Lower lobe of right lung (tissue), 2 donors: ENCODE measurements at regions not wholly inside any gene's neighbourhood (a gene's known extent, or its start where the extent isn't known, plus 50 kb on each side); places are given as distances from the start of the nearest gene placed in this dataset.

Experiments used
- ATAC-seq, 2 donors: fragments of 200-7000 bp; cut with Tn5 transposase; one replicate each; pipeline ENCODE4 v1.9.1; 2020 to 2022; ENCODE audit warnings: mild to moderate bottlenecking in 2 of 2, moderate library complexity in 2 of 2
- DNase-seq: peaks from one replicate; pipeline ENCODE4 v3.0.0-alpha.2; 2020
- H3K27ac ChIP-seq: fragments of 200-600 bp; one replicate; pipeline ENCODE4 v1.8.0; 2022
- H3K27me3 ChIP-seq: fragments of 200-600 bp; one replicate; pipeline ENCODE4 v1.8.0; 2022; ENCODE audit warnings: low read depth
- H3K36me3 ChIP-seq: fragments of 200-600 bp; one replicate; pipeline ENCODE4 v1.8.0; 2022; ENCODE audit warnings: mild to moderate bottlenecking
- H3K4me1 ChIP-seq: fragments of 200-600 bp; one replicate; pipeline ENCODE4 v1.8.0; 2022
- H3K4me3 ChIP-seq: fragments of 200-600 bp; one replicate; pipeline ENCODE4 v1.8.0; 2022; ENCODE audit warnings: mild to moderate bottlenecking
- H3K9me3 ChIP-seq: fragments of 200-600 bp; one replicate; pipeline ENCODE4 v1.8.0; 2022
- CTCF ChIP-seq: fragments of 200-600 bp; IDR thresholded peaks from one replicate; pipeline ENCODE4 v1.8.0; 2022; ENCODE audit warnings: antibody characterized with exemption, mild to moderate bottlenecking
- intact Hi-C: fragments of 100-400 bp; cut with DNase I; formaldehyde crosslinking; loops from one replicate; pipeline ENCODE4 v1.11.0; 2022
- donor health status: DM: no; HTN: yes; CAD: no; lungs with severe emphysema.

DNA sequence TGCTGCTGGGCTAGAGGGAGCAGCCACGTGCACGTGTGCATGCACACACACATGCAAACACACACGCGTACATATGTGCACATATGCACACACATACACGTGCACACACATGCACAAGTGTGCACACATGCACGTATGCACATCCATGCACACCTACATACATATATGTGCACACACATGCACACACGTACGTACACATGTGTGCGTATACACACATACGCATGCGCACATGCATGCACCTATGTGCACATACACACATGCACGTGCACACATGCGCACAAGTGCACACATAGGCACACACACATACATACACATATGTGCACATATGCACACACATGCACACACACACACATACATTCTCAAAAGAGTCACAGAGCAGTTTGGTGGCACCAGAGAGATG is 85.9 kb upstream of the SLC25A33 start:
- Histone ChIP-seq H3K27ac (no peak overlapping the region), H3K4me3 (no peak overlapping the region), H3K27me3 (no peaks in the 10 kb centered on the region), H3K9me3 (no peaks in the 10 kb centered on the region), H3K4me1 (no peaks in the 10 kb centered on the region), H3K36me3 (no peaks in the 10 kb centered on the region)
- ATAC-seq (no peak), DNase-seq (no peak)
- no peak for TF ChIP-seq CTCF
- intact Hi-C loops: loop anchor here (10.0 kb wide), 1 partner anchor 169 kb away; no protein-coding TSS in a partner anchor

GRCh38 chr1:9453779-9454418 is 85.4 kb upstream of the SLC25A33 start:
- H3K36me3 ChIP-seq: no peaks in the 10 kb centered on the region
- H3K4me1 ChIP-seq: no peaks in the 10 kb centered on the region
- DNase-seq: no peak
- no peak for TF ChIP-seq CTCF
- no peaks in the 10 kb centered on the region for H3K9me3 ChIP-seq
- intact Hi-C loops: loop anchor here (10.0 kb wide), 1 partner anchor 169 kb away; no protein-coding TSS in a partner anchor
- H3K4me3 ChIP-seq: no peak overlapping the region
- H3K27ac ChIP-seq: no peak overlapping the region
- H3K27me3 ChIP-seq: no peaks in the 10 kb centered on the region
- no peak for ATAC-seq

DNA sequence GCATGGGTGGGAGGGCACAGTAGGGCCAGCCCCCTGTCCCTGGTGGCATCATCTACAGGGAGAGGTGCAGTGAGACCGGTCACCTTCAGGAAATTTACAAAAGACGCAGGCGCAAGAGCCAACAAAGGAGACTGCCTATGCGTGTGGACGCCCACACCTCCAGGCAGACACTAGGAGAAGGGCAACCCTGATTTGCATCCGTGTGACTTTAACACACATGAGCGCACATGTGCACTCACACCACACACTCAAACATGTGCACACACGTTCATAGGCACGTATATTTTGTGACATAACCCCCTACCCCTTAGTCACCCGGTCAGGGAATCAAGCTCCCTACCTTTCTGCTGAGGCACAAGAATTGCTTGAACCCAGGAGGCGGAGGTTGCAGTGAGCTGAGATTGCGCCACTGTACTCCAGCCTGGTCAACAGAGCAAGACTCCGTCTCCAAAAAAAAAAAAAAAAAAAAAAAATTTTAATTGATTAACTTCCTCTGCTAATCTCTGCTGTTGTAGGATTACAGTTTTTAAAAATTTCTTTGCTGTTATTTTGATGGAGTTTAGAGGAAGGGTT is 84.7 kb upstream of the SLC25A33 start:
- no peaks in the 10 kb centered on the region for H3K27me3 ChIP-seq
- TF ChIP-seq CTCF: no peak
- no peak for DNase-seq
- intact Hi-C loops: loop anchor here (10.0 kb wide), 1 partner anchor 170 kb away; no protein-coding TSS in a partner anchor
- H3K9me3 ChIP-seq: no peaks in the 10 kb centered on the region
- ATAC-seq: no peak
- H3K4me3 ChIP-seq: no peak overlapping the region
- no peaks in the 10 kb centered on the region for H3K4me1 ChIP-seq
- H3K36me3 ChIP-seq: no peaks in the 10 kb centered on the region
- H3K27ac ChIP-seq: no peak overlapping the region

DNA sequence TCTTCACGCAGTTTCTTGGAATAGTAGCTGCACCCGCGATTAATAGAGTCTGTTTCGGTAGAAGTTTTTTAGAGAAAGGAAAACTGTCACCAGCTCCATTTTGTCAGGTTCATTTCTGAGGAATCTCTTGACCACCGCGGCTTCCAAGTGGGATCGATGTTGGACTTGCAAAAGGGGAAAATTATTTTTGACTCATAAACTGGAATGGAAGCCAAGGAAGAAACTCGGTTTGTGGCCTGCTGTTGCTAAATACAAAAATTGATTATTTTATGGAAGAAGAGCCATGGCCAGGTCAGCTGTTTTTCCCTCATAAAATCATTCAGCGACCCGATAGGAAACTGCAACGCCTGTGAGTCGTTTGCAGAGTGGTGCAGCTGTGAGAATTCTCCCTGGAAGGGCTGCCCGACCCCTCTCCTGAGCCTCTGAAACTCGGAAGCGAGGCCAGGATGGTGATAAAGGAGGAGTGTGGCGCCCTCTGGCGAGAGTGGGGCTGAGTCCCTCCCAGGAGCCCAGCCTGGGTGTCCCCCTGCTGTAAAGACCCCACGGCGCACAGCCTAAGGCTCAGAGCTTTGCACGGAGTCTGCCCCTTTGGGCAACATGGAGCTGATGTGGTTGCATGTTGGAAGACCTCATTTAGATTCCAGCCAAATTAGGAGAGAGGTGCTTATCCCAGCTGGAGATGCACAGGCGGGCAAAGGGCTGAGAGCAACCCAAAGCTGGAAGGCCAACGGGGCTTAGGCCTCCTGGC is 83.6 kb upstream of the SLC25A33 start:
- H3K4me1 ChIP-seq: no peaks in the 10 kb centered on the region
- peak; percentile 78 to 89 for ATAC-seq
- peak; percentile 82 for TF ChIP-seq CTCF

DNA sequence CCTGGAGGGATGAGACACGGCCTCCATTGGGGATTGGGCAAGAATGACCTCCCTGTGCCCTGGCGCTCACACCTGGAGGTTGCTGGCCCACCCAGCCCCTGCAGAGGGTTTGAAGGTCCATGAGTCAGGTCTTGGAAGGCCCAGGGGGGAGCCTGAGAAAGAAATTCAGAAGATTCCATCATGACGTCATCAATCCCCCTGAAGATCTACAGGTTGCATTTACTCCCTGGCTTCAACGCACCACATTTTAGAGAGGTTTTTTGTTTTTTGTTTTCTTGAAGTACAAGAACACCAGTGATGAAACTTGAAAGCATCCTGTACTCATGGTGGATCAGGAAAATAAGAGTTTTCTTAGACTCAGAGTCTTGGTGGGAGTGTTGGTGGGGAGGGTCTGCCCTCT is 82.4 kb upstream of the SLC25A33 start:
- no peak for DNase-seq
- no peak for ATAC-seq
- no peaks in the 10 kb centered on the region for H3K9me3 ChIP-seq
- H3K4me1 ChIP-seq: no peaks in the 10 kb centered on the region
- H3K27me3 ChIP-seq: no peaks in the 10 kb centered on the region
- no peak overlapping the region for H3K4me3 ChIP-seq
- no peak for TF ChIP-seq CTCF
- intact Hi-C loops: loop anchor here (10.0 kb wide), 1 partner anchor 172 kb away; no protein-coding TSS in a partner anchor
- no peaks in the 10 kb centered on the region for H3K36me3 ChIP-seq
- no peak overlapping the region for H3K27ac ChIP-seq

More for the DNA sequence above, 83.6 kb upstream of the SLC25A33 start:
- Histone ChIP-seq H3K27ac (no peak overlapping the region), H3K9me3 (no peaks in the 10 kb centered on the region), H3K27me3 (no peaks in the 10 kb centered on the region), H3K4me3 (no peak overlapping the region), H3K36me3 (no peaks in the 10 kb centered on the region)
- intact Hi-C loops: loop anchor here (10.0 kb wide), 1 partner anchor 171 kb away; no protein-coding TSS in a partner anchor
- peak; percentile 73 for DNase-seq
